Large intestine (tissue), 3 donors: ENCODE measurements at regions not wholly inside any gene's neighbourhood (a gene's known extent, or its start where the extent isn't known, plus 50 kb on each side); places are given as distances from the start of the nearest gene placed in this dataset.
"Not testable (repeated sequence)": the region's sequence is repeated elsewhere in the genome, so short reads cannot be mapped to it uniquely, and the experiment has no call there.

Experiments used
- DNase-seq, 2 donors: peaks; one replicate each; pipeline versions ENCODE4 v3.0.0 to v3.0.0-alpha.2; 2013
- H3K27ac ChIP-seq: one replicate; pipeline ENCODE4 v1.5.1; 2013; ENCODE audit warnings: low read length
- H3K27me3 ChIP-seq: 2 replicates; pipeline ENCODE4 v1.6.1; 2013; ENCODE audit warnings: low read length; ENCODE audit not compliant: control insufficient read depth, insufficient read depth
- H3K36me3 ChIP-seq: 2 replicates; pipeline ENCODE4 v1.6.1; 2013; ENCODE audit warnings: low read length; ENCODE audit not compliant: control insufficient read depth, insufficient read depth
- H3K4me1 ChIP-seq: one replicate; pipeline ENCODE4 v1.6.1; 2013; ENCODE audit warnings: low read length; ENCODE audit not compliant: control insufficient read depth, insufficient read depth
- H3K4me3 ChIP-seq: one replicate; pipeline ENCODE4 v1.5.1; 2013; ENCODE audit warnings: low read length
- H3K9me3 ChIP-seq: one replicate; pipeline ENCODE4 v1.6.1; 2013; ENCODE audit warnings: mild to moderate bottlenecking, low read depth, low read length, moderate library complexity; ENCODE audit not compliant: control insufficient read depth
- WGBS: methylation state at CpG from one replicate; pipeline ENCODE4 v1.1.5; 2013; ENCODE audit warnings: low lambda C conversion rate; ENCODE audit not compliant: insufficient coverage; 5-methylcytosine and 5-hydroxymethylcytosine counted together

GRCh38 chr3:140863580-140864009 lies 78.0 kb upstream of the SLC25A36 start:
- no peaks in the 10 kb centered on the region for H3K36me3 ChIP-seq
- peak; percentile 14 to 30 for DNase-seq
- WGBS: 0% methylated on average over 1 of the region's 6 CpGs
- no peaks in the 10 kb centered on the region for H3K9me3 ChIP-seq
- H3K27me3 ChIP-seq: peaks cover 2% of the 10 kb centered on the region
- no peak overlapping the region for H3K27ac ChIP-seq
- no peaks in the 10 kb centered on the region for H3K4me1 ChIP-seq
- no peak overlapping the region for H3K4me3 ChIP-seq

DNA sequence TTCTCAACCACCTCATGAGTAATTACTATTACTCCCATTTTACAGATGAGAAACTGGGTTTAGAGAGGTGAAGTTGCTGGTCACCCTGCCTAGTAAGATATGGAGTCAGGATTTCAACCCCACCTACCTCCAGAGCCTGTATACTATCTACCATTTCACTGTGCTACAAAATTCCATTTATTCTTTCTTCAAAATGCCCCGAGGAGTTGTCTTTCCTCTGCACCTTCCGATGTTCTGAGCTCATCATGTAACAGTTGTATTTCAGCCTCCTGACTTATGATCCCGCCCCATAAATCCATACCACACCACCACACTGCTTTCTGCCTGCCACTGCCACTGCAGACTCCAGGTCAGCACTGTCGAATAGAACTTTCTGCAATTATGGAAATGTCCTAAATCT lies 71.3 kb upstream of the SLC25A36 start:
- H3K27me3 ChIP-seq: no peaks in the 10 kb centered on the region

GRCh38 chr3:140871022-140871421 lies 70.6 kb upstream of the SLC25A36 start:
- Histone ChIP-seq H3K27me3 (no peaks in the 10 kb centered on the region), H3K36me3 (no peaks in the 10 kb centered on the region), H3K9me3 (no peaks in the 10 kb centered on the region), H3K4me1 (no peaks in the 10 kb centered on the region), H3K27ac (no peak overlapping the region), H3K4me3 (no peak overlapping the region)
- no CpG with 5 or more reads among the region's 2 CpGs for WGBS
- DNase-seq: no peak

More for the DNA sequence above, 71.3 kb upstream of the SLC25A36 start:
- DNase-seq: no peak
- H3K36me3 ChIP-seq: no peaks in the 10 kb centered on the region
- no peaks in the 10 kb centered on the region for H3K4me1 ChIP-seq
- H3K4me3 ChIP-seq: no peak overlapping the region
- no peak overlapping the region for H3K27ac ChIP-seq
- no peaks in the 10 kb centered on the region for H3K9me3 ChIP-seq
- 83% methylated on average over 2 of the region's 4 CpGs for WGBS

GRCh38 chr3:140872165-140872564 lies 69.5 kb upstream of the SLC25A36 start:
- not testable (repeated sequence) for DNase-seq, H3K4me1 ChIP-seq, H3K27me3 ChIP-seq, H3K27ac ChIP-seq, H3K36me3 ChIP-seq, H3K4me3 ChIP-seq, H3K9me3 ChIP-seq
- no CpG with 5 or more reads among the region's 4 CpGs for WGBS

DNA sequence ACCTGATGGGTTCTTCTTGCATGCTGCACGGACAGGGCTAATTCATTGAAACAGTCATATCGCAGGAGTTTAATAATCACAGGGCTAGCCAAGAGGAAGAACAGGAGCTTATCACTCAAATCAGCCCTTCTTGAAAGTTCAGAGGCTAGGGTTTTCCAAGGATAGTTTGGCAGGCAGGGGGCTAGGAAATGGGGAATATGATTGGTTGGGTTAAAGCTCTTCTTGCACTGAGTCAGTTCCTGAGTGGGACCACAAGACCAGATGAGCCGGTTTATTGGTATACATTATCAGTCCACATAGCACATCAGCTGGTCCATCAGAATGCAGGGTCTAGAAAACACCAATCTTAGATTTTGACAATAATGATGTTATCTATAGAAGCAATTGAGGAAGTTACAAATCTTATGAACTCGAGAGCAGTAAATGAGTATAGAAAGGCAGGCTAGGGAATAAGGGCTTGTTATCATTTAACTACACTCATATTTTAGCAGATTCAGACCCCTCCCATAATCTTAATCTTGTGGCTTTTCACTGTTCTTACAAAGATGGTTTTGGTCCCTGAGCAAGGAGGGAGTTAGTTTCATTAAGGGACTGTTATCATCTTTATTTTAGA lies 58.1 kb upstream of the SLC25A36 start:
- Histone ChIP-seq H3K4me1 (no peaks in the 10 kb centered on the region), H3K4me3 (no peak overlapping the region), H3K27me3 (no peaks in the 10 kb centered on the region), H3K27ac (no peak overlapping the region), H3K36me3 (no peaks in the 10 kb centered on the region), H3K9me3 (peaks cover 4% of the 10 kb centered on the region)
- DNase-seq: no peak
- no CpG with 5 or more reads among the region's 4 CpGs for WGBS

DNA sequence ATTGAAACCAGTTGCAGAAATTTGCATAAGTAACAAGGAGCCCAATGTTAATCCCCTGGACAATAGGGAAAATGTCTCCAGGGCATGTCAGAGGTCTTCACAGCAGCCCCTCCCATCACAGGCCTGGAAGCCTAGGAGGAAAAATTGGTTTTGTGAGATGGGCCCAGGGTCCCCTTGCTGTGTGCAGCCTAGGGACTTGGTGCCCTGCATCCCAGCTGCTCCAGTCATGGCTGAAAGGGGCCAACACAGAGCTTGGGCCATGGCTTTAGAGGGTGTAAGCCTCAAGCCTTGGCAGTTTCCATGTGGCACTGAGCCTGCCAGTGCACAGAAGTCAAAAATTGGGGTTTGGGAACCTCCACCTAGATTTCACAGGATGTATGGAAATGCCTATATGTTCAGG lies 55.9 kb upstream of the SLC25A36 start:
- H3K4me1 ChIP-seq, H3K27me3 ChIP-seq, H3K36me3 ChIP-seq, H3K4me3 ChIP-seq, DNase-seq, H3K27ac ChIP-seq, H3K9me3 ChIP-seq: not testable (repeated sequence)
